ENCODE measurements at regions not wholly inside any gene's neighbourhood (a gene's known extent, or its start where the extent isn't known, plus 50 kb on each side); places are given as distances from the start of the nearest gene placed in this dataset.
A peak's percentile ranks its signal among the peaks of the same experiment; 100 is the strongest.

DNA sequence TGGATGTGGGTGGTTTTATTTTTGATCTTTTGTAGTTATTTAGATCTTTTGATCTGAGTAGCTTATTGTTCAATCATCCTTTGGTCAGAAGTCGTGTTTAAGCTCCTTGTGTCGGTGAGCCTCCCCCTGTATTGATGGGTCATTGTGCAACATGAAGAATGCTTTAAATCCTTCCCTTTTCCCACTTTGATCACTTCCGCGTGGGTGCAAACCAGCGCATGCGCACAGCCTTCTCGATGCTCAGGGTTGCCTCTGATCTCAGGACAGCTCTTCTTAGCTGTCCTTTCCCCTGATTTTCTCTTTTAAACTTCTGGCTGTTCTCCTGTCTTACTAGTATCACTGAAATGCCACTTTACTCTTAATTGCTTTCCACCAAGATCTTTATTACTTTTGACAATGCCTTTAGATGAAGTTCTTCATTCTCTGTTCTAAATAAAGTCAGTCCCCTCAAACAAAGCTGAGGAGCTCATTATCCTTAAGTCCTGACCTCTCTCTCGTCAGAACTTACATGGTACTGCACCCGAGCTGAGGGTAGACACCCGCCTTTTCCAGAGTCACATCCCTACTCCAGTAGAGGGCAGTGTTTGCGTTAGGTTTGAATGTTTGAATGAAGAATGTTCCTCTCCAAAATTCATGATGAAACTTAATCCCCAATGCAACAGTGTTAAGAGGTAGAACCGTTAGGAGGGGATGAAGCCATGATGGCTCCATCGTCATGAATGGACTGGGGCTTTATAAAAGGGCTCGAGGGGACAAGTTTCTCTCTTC is 547.9 kb upstream of the TMPRSS15 start:
- peak; percentile 1 for DNase-seq (ENCODE audit: low spot score)

DNA sequence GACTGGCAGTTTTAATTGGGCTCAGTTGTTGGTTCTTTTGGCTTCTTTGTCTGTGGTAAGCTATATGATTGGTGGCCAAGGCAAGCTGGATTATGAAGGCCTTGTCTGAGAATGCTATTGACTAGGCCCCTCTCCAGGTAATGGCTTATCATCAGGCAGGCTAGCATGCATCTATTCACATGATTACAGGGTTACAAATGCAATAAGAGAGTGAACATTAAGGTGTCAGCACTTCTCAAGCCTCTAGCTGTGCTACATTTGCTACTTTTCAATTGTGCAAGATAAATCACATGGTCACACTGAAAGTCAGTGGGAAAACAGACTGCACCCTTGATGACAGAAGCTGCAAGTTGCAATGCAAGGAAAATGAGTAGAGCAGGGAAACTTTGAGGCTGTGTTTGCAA is 550.9 kb upstream of the TMPRSS15 start:
- no peak for DNase-seq (ENCODE audit: low spot score)

DNA sequence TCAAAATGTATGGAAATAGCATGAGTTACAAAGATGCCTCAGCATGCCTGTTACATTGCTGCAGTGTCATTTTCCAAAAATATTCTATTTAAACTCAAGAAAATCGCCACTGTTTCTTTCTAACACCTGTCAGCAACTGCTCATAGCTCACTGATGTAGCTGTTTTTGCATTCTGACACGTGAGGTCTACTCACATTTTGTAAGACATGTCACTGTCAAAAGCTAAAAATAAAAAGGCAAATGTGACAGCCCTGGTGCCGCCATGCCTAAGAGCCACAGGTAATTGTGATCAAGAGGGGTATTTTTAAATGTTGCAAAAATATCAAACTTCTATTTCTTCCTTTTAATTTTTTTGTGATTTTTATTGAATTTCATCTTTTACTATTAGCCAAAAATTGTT is 556.2 kb upstream of the TMPRSS15 start:
- DNase-seq (ENCODE audit: low spot score), result no peak

DNA sequence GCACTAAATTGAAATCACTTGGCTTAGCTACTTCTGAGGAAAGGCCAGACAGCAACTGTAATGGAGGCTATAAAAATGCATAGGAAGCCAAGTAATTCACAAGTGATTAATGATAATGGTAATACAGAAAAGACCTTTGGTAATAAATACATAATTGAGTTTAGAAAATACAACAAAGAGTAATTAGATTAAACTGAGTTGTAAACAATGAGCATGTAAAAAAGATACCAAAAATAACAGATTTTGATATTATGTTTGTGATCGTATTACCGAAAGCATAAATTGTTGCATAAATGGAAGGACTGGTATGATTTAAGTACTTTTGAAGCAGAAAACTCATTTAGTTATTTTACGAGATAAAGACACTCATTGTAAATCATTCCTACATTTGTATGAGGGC is 556.7 kb upstream of the TMPRSS15 start:
- DNase-seq (ENCODE audit: low spot score), result no peak

DNA sequence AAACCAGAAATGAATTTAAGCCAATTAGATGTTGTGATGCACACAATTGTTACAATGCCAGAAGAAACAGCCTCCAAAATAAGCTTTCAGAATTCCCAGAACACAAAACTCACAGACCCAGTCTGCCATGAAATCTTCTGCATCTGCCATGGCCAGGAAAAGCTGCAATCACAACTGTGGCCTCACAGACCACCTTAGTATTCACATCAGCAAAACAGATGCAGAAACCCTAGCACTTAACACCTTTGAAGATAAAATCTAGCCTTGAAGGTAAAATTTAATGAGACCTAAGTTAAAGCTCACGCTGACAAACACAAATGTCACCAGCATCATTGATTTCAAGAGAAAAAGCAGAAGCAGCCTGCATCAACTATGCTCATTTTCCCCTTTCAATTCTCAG is 566.8 kb upstream of the TMPRSS15 start:
- DNase-seq (ENCODE audit: low spot score), result no peak

DNA sequence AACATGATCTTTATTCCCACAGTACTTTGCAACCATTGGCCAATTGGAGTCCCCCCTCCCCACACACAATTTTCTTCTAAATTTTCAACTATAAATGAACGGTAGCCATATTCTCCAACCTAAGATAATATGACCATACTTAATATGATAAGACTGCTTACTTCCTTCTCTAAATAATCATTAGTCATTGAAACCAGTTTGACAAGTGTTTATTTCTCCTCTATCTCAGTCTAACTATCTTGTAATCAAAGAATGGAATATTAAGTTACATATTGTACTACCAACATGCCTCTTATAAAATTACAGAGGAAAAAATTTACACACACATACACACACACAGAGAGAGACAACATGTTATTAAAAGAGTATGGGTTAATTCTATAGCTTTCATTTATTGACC is 567.4 kb upstream of the TMPRSS15 start:
- no peak for DNase-seq (ENCODE audit: low spot score)

DNA sequence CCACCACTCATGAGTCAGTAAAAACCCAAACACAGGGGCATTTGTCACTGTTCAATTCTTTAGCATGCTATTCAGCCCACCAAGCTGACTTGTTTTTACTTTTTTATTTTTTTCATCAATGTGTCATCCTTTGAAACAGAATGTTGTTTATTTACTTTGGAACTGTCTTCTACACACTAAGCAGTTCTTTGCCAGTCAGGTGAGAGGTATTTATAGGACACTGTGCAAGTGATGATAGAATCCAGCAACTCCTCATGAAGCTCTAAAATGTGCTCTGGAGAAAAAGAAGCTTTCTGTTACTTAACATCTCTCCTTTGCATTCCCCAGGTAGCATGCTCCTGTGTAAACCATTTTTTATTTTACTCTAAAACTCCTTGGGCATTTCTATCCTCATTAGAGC is 582.0 kb upstream of the TMPRSS15 start:
- no peak for DNase-seq (ENCODE audit: low spot score)

DNA sequence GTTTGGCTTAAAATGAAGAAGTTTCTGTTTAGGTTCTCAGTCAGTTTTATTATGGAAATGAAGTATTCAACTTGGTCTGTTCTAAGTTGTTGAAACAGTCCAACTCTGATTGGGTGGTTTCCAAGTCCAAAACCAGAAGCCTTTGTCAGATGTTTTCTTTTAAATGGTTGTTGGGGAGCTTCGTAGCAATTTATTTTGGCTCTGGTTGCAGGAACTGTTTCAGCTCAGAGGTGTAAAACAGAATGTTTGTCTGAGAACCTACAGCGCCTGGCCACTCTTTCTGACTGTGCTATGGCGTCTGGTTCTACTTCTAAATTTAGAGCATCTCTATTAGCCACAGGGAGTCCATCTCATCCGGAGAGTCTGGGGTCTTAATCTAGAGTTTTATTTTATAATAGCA is 582.6 kb upstream of the TMPRSS15 start:
- DNase-seq (ENCODE audit: low spot score), result no peak

DNA sequence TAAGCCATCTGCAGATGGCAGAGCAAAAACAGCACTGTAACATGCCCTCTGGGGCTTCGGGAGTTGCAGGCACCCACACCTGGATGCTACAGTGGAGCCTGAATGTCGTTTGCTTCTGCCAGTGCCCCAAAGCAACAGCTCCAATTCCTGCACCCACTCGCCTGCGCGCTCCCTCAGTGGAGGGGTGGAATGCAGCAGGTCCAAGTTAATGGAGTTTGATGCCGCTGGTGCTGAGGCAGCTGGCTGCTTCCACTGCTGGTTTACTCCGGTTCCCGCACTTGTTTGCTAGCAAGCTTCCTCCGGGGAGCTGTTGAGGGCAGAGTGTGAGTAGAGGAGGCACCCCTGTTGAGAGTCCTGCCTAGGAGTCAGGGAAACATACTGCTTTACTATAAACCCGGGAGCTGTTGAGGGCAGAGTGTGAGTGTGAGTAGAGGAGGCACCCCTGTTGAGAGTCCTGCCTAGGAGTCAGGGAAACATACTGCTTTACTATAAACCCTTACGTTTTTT is 584.0 kb upstream of the TMPRSS15 start:
- no peak for DNase-seq (ENCODE audit: low spot score)

DNA sequence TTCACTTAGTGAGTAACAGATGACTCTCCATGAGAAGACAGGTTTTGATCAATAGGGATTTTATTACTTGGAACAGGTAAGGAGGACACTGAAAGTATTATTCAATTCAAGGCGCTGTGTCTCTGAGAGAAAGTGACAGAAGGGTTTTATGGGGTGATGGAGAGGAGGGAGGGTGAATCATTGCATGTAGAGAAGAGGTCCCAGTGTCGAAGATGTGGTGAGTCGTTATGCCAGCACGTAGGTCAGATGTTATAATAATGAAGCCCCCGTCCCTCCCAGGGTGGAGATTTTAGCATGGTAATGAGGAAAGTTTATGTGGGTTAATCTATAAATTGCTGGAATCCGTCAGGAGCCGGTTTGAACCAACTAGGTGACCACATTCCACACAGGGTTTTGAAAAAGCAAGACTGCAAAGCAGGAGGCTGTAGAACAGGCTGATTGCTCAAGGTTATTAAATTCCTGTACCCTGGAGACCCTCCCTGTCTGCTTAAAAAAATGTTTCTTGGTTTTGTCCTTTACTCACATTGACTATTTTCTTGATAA is 586.4 kb upstream of the TMPRSS15 start:
- no peak for DNase-seq (ENCODE audit: low spot score)

DNA sequence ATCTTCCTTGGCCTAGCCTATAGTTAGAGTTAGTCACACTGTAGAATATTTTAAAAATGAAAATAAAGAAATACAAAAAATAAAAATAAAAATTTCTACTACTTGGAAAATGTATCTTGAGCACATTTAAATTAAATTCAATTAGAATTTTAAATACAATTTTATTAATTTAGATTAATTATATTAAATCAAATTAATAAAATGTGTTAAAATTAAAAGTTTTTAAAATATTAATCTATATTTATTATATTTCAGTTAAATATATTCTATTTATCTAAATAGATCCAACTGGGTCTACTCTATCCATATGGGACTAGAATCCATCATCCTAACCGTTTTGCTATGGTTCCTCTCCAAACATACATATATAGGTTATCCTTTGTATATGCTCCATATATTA is 588.3 kb upstream of the TMPRSS15 start:
- no peak for DNase-seq (ENCODE audit: low spot score)

DNA sequence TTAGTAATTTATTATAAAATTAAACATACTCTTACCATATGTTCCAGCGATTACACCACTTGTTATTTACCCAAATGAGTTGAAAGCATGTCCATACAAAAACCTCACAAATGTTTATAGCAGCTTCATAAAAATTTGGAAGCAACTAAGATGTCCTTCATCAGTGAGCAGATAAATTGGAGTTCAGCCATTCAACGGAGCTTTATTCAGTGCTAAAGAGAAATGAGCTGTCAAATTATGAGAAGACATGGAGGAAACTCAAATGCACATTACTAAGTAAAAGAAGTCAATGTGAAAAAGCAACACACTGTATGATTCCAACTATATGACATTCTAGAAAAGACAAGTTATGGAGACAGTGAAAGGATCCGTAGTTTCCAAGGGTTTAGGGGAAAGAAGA is 606.7 kb upstream of the TMPRSS15 start:
- DNase-seq (ENCODE audit: low spot score), result no peak

DNA sequence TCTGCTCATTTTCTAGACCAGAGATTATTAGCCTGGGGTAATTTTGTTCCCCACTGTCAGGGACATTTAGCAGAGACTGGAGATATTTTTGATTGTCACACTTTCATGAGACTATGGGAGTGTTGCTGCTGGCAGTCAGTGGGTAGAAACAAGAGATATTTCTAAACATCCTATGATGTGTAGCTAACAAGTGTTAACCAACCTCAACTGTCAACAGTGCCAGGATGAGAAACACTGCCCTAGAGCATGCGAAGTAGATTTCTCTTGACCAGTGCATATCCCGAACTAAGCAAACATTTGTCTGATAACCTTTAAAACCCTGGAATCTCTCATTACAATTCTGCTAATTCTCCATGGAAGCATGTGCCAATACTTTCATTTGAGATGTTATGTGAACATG is 607.4 kb upstream of the TMPRSS15 start:
- no peak for DNase-seq (ENCODE audit: low spot score)

DNA sequence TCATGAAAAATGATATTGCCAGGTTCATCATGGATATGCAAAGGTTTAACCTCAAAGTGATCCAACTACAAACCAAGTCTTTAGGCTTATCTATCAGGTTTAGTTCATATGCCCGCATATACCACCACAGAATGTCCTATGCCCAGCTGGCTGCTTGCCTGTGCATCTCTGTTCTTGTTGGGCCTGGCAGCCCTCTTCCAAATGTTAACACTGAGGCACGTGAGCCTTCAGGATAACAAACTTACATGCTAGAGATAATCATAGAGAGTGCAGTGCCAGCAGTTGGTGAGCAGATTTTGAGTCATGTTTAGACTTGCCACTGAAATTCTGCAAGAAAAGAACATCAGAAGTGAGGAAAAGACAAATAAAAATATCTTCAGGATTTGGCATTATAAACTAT is 607.9 kb upstream of the TMPRSS15 start:
- DNase-seq (ENCODE audit: low spot score), result no peak

DNA sequence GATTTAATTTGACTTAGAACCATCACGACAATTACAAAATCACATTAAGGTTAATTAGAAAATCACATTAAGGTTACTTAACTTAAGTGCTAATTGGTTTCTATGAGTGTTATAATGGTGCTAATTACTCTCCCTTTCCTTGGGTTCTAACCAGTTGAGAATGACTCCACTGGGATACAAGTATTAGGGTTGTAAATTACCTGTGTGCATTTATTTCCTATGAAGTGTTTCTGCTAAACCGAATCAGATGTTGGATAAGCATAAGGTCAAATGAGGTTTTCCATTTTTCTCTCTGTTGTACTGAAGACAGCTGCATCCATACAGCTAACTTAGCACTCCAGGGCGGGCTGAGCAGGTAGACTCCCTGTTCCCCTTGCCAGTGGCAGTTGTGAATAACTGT is 610.3 kb upstream of the TMPRSS15 start:
- DNase-seq (ENCODE audit: low spot score), result no peak

DNA sequence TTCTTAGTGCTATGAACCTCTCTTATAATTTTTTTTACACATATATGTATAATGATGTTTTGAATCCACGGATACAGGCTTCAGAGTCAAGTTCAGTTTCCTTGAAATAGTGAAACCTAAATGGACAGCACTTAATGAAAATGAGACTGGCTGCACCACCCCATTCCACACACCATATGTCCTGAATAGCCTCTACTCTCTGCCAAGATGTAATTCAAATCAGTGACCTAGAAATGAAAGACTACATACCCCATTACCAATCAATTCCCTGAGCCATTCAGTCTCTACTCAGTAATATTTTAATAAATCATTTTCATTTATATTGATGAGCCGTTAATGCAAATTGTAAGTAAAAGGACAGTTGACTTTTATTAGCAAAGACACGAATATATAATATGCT is 614.9 kb upstream of the TMPRSS15 start:
- DNase-seq (ENCODE audit: low spot score), result no peak

DNA sequence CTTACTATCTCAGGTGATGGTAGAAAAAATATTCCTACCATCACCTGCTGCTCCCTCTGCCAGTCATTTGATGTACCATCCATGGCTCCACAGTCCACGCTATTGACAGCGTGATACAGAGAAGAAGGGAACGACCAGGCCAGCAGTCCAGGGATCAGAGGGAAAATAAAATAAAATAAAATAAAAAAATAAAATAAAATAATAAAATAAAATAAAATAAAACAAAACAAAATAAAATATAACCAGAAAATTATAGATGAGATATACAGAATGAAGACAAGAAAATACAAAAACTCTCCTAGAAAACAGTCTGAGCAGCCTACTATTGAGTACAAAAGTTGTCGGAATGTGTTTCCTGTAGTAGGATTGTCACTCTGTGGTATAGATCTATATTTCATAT is 619.4 kb upstream of the TMPRSS15 start:
- no peak for DNase-seq (ENCODE audit: low spot score)

DNA sequence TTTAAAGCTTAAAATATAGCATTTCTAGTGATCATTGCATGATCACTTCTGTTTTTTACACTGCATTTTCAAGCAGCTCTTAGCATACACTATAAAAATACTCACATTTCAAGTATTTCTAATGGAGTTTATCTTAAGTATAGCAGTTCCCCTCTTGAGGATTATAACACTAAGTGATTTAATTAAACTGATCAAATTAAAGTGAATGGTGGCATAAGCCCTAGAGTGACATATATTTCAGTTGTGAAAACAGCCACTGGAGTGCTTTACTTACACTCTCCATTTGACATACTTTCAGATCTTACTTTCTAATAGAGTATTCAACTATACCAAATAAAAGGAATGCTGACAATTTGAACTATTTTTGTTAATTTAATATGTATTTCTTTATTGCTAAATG is 623.3 kb upstream of the TMPRSS15 start:
- no peak for DNase-seq (ENCODE audit: low spot score)

DNA sequence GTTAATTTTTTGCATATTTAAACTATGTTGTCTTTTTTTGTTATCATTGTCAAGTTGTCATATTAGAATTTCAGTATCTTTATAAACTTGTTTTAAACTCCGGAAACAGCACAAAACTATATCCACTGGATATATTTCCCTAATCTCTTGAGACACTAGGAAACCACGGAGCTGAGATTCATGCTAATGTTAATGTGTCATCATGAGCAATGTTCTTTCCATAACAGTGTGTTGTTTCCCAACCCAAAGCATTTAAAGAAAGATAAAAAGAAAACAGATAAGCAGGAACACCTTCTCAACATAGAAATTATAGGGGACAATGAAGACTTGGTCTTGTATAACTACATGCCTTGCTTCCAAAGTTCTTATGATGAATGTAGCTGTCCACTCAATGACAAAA is 626.2 kb upstream of the TMPRSS15 start:
- DNase-seq (ENCODE audit: low spot score), result no peak

DNA sequence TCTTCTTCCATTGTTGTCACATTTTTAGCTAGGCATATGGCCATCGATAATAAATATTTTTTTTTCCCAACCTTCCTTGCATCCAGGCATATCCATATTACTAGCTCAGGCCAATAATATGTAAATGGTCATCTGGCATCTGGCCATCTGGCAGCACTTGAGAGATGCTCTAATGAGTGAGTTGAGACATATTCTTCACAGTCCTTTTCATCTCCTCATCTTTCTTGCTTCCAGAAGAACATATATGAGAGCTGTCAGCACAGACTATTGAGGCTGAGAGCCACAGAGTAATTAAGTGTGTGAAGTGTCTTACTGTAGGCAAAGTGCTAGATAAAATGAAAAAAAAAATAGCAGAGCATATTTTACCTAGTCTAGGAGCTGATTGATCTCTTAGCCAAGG is 628.4 kb upstream of the TMPRSS15 start:
- no peak for DNase-seq (ENCODE audit: low spot score)

DNA sequence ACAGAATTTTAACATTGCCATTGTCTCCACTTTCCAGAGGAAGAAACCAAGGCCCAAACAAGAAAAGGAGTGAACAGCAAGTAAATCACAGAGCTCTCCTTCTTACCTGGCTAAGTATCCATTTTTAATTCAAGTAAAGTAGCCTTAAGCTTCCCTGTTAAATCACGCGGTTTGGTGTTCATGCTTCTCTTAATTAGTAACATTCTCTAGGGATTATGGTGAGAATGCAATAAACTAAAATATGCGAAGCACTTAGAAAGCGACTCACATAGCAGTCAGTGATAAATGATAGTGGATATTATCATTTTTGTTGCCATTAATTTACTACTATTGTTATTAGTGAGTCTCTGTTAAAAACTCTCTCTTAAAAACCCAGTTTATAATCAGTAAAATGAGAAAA is 630.5 kb upstream of the TMPRSS15 start:
- no peak for DNase-seq (ENCODE audit: low spot score)

DNA sequence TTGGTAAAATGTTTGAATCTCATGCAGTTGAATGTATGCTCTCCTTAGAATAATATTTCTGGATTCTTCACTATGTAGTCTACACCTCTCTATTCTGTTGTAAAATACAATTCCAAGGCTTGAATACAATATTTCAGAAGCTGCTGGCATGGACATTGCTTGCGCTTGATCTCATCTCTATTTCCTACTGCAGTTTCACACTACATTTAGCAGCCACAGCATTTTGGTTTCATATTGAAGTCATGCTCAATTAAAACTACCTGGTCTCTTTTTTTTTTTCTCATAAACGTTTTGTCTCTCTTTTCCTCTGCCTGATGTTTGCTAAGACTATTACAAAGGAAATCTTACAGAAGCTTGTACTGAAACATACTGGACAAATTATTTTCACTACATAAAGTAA is 631.0 kb upstream of the TMPRSS15 start:
- DNase-seq (ENCODE audit: low spot score), result no peak

DNA sequence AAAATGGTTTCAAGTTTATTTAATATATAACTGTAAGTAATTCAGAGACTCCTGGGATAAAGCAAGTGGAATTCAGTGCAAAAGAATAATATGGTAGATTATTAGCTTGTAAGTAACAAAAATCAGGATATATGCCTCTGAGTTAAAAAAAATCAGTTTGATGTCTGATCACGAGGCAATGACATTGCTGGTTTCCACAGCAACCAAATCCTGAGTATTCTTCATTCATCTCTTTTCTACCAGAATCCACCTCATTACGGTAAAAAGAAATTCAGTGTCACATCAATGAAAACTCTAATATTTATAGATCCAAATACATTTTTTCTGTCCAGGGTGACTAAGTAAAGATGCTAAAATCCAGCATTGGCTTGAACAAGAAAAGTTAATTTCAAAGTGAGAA is 642.3 kb upstream of the TMPRSS15 start:
- no peak for DNase-seq (ENCODE audit: low spot score)

DNA sequence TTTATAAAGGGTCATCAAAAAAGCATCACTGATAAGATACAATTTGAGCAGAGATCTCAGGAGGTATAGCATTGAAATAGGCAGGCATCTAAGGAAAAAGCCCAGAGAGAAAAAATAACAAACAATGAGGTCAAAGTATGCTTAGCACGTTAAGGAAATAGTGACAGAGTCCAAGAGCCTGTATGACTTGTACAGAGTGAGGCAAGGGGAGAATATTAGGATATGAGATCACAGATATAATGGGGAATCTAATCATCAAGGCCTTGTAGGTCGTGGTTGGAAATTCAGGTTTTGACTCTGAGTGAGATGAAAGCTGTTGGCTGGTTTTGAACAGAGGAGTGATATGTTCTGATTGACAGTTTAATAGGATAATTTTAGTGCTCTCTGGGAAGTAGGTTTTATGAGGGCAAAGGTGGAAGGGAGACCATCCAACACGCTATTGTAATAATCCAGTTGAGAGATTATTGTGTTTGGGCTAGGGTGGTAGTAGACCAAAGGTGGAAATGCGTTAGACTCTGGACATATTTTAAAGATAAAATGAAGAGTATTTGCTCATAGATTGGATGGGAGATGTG is 644.6 kb upstream of the TMPRSS15 start:
- DNase-seq (ENCODE audit: low spot score), result peak; percentile 10
